ENCODE measurements at regions not wholly inside any gene's neighbourhood (a gene's known extent, or its start where the extent isn't known, plus 50 kb on each side); places are given as distances from the start of the nearest gene placed in this dataset.
A peak's percentile ranks its signal among the peaks of the same experiment; 100 is the strongest.

GRCh38 chr3:68142441-68142840 lies 488.0 kb upstream of the SUCLG2 start:
- no peaks in the 10 kb centered on the region for H3K9me3 ChIP-seq
- no peak overlapping the region for H3K27ac ChIP-seq
- H3K27me3 ChIP-seq: no peaks in the 10 kb centered on the region
- H3K4me3 ChIP-seq: no peak overlapping the region
- no peaks in the 10 kb centered on the region for H3K36me3 ChIP-seq
- TF ChIP-seq POLR2A (IDR thresholded peaks at IDR 0.05) (no peak), CTCF (IDR thresholded peaks at IDR 0.05) (no peak), POLR2AphosphoS5 (IDR thresholded peaks at IDR 0.05) (no peak), EP300 (IDR thresholded peaks at IDR 0.05) (no peak)
- peak in 1 of 2 donors; percentile 4 for DNase-seq
- intact Hi-C loops (cut with DNase I; ENCODE audit: low total_unique reads): no loop called here
- H3K4me1 ChIP-seq: no peaks in the 10 kb centered on the region
- 51 to 62% (median 57%) methylated on average over 2 of the region's 2 CpGs for WGBS, 5 donors

GRCh38 chr3:68139897-68140296 lies 485.5 kb upstream of the SUCLG2 start:
- no peaks in the 10 kb centered on the region for H3K9me3 ChIP-seq
- H3K27me3 ChIP-seq: no peaks in the 10 kb centered on the region
- no peak overlapping the region for H3K27ac ChIP-seq
- no peak for DNase-seq
- no peaks in the 10 kb centered on the region for H3K4me1 ChIP-seq
- 82 to 89% (median 87%) methylated on average over 3 of the region's 3 CpGs for WGBS, 5 donors
- intact Hi-C loops (cut with DNase I; ENCODE audit: low total_unique reads): no loop called here
- H3K36me3 ChIP-seq: no peaks in the 10 kb centered on the region
- no peak overlapping the region for H3K4me3 ChIP-seq
- TF ChIP-seq POLR2AphosphoS5 (IDR thresholded peaks at IDR 0.05): no peak

- Histone ChIP-seq H3K4me1 (no peaks in the 10 kb centered on the region), H3K27me3 (no peaks in the 10 kb centered on the region), H3K27ac (no peak overlapping the region), H3K36me3 (no peaks in the 10 kb centered on the region), H3K4me3 (no peak overlapping the region), H3K9me3 (peaks cover 0 to 6% (median 3%) of the 10 kb centered on the region in 4 donors)
- WGBS, 5 donors: 52 to 64% (median 63%) methylated on average over 7 of the region's 7 CpGs
- peak in 1 of 2 donors; percentile 14 for DNase-seq
- no peak for TF ChIP-seq CTCF (IDR thresholded peaks at IDR 0.05)
- no peak for TF ChIP-seq POLR2AphosphoS5 (IDR thresholded peaks at IDR 0.05)
- TF ChIP-seq EP300 (IDR thresholded peaks at IDR 0.05): no peak
- TF ChIP-seq POLR2A (IDR thresholded peaks at IDR 0.05): no peak
- intact Hi-C loops (cut with DNase I; ENCODE audit: low total_unique reads): no loop called here
These were observed 482.0 kb upstream of the SUCLG2 start for GRCh38 chr3:68136411-68136810.

- Histone ChIP-seq H3K9me3 (peaks cover 0 to 6% (median 3%) of the 10 kb centered on the region in 4 donors), H3K4me3 (no peak overlapping the region), H3K36me3 (no peaks in the 10 kb centered on the region), H3K27ac (no peak overlapping the region), H3K4me1 (no peaks in the 10 kb centered on the region), H3K27me3 (no peaks in the 10 kb centered on the region)
- intact Hi-C loops (cut with DNase I; ENCODE audit: low total_unique reads): no loop called here
- TF ChIP-seq CTCF (IDR thresholded peaks at IDR 0.05) (no peak), POLR2A (IDR thresholded peaks at IDR 0.05) (no peak), POLR2AphosphoS5 (IDR thresholded peaks at IDR 0.05) (no peak)
- DNase-seq: peak in 1 of 2 donors; percentile 50
- WGBS, 5 donors: 22 to 44% (median 35%) methylated on average over 1 of the region's 1 CpG
These were observed 480.7 kb upstream of the SUCLG2 start for GRCh38 chr3:68135067-68135466.

GRCh38 chr3:68129065-68129464 lies 474.7 kb upstream of the SUCLG2 start:
- H3K27me3 ChIP-seq: no peaks in the 10 kb centered on the region
- DNase-seq: peak in 1 of 2 donors; percentile 5
- intact Hi-C loops (cut with DNase I; ENCODE audit: low total_unique reads): no loop called here
- TF ChIP-seq EP300 (IDR thresholded peaks at IDR 0.05) (no peak), POLR2AphosphoS5 (IDR thresholded peaks at IDR 0.05) (no peak)
- no peak overlapping the region for H3K4me3 ChIP-seq
- H3K36me3 ChIP-seq: no peaks in the 10 kb centered on the region
- WGBS, 5 donors: 51 to 77% (median 70%) methylated on average over 3 of the region's 3 CpGs
- no peaks in the 10 kb centered on the region for H3K4me1 ChIP-seq
- no peak overlapping the region for H3K27ac ChIP-seq
- H3K9me3 ChIP-seq: peaks cover 0 to 6% (median 3%) of the 10 kb centered on the region in 4 donors
